Liver (tissue), 8 donors: ENCODE measurements at regions not wholly inside any gene's neighbourhood (a gene's known extent, or its start where the extent isn't known, plus 50 kb on each side); places are given as distances from the start of the nearest gene placed in this dataset.

Source experiments
- DNase-seq: peaks from one replicate; pipeline ENCODE4 v3.0.0-alpha.2; 2017; ENCODE audit warnings: low spot score
- H3K27ac ChIP-seq, 2 donors: one replicate each; pipeline ENCODE4 v1.7.0; 2013; ENCODE audit warnings: inconsistent platforms in 2 of 2, low read length in 2 of 2, control low read depth in 1 of 2, low read depth in 1 of 2, mild to moderate bottlenecking in 1 of 2
- H3K27me3 ChIP-seq, 4 donors: one replicate each; pipeline versions ENCODE4 v1.6.1 to v1.7.0; 2013; ENCODE audit warnings: low read length in 3 of 4, inconsistent platforms in 1 of 4, mild to moderate bottlenecking in 1 of 4, moderate library complexity in 1 of 4; ENCODE audit not compliant: control insufficient read depth in 4 of 4, insufficient read depth in 4 of 4
- H3K36me3 ChIP-seq, 4 donors: one replicate each; pipeline versions ENCODE4 v1.6.1 to v1.7.0; 2013; ENCODE audit warnings: low read length in 3 of 4, mild to moderate bottlenecking in 3 of 4, low read depth in 1 of 4, moderate library complexity in 1 of 4; ENCODE audit not compliant: control insufficient read depth in 4 of 4, insufficient read depth in 3 of 4
- H3K4me1 ChIP-seq, 4 donors: one replicate each; pipeline versions ENCODE4 v1.6.1 to v1.7.0; 2013; ENCODE audit warnings: low read length in 3 of 4, mild to moderate bottlenecking in 3 of 4, moderate library complexity in 1 of 4; ENCODE audit not compliant: control insufficient read depth in 4 of 4, insufficient read depth in 4 of 4
- H3K4me3 ChIP-seq, 3 donors: one replicate each; pipeline versions ENCODE4 v1.6.1 to v1.7.0; 2013; ENCODE audit warnings: low read length in 3 of 3, control low read depth in 1 of 3, low read depth in 1 of 3, mild to moderate bottlenecking in 1 of 3
- H3K9ac ChIP-seq, 2 donors: one replicate each; pipeline ENCODE4 v1.7.0; 2013; ENCODE audit warnings: low read length in 2 of 2, mild to moderate bottlenecking in 2 of 2, moderate library complexity in 2 of 2, control low read depth in 1 of 2, low read depth in 1 of 2
- H3K9me3 ChIP-seq, 4 donors: one replicate each; pipeline versions ENCODE4 v1.6.1 to v1.7.0; 2013; ENCODE audit warnings: low read length in 3 of 4; ENCODE audit not compliant: control insufficient read depth in 4 of 4
- ATF3 ChIP-seq: IDR thresholded peaks from 2 replicates; pipeline ENCODE4 v1.6.1; 2016; ENCODE audit warnings: antibody characterized with exemption
- CTCF ChIP-seq: fragments of 150-350 bp; IDR thresholded peaks from 2 replicates; pipeline ENCODE4 v1.5.1; 2017; ENCODE audit warnings: improper control_type of control experiment, low read depth, low read length; ENCODE audit not compliant: missing input control
- EGR1 ChIP-seq, 2 donors: IDR thresholded peaks; 2 replicates each; pipeline ENCODE4 v1.6.1; 2016 to 2018; ENCODE audit warnings: antibody characterized with exemption in 2 of 2, low read depth in 2 of 2
- FOXA1 ChIP-seq: IDR thresholded peaks from 2 replicates; pipeline ENCODE4 v1.6.1; 2016; ENCODE audit warnings: antibody characterized with exemption
- FOXA2 ChIP-seq: IDR thresholded peaks from 2 replicates; pipeline ENCODE4 v1.6.1; 2016; ENCODE audit warnings: antibody characterized with exemption
- GABPA ChIP-seq, 2 donors: IDR thresholded peaks in 1 of 2; conservative IDR thresholded peaks in 1 of 2; 2 replicates each; pipeline ENCODE4 v1.6.1; 2016; ENCODE audit warnings: antibody characterized with exemption in 2 of 2, mild to moderate bottlenecking in 1 of 2, moderate library complexity in 1 of 2
- HNF4A ChIP-seq, 2 donors: conservative IDR thresholded peaks; 2 replicates each; pipeline ENCODE4 v1.6.1; 2016; ENCODE audit warnings: antibody characterized with exemption in 2 of 2, mild to moderate bottlenecking in 2 of 2
- HNF4G ChIP-seq: IDR thresholded peaks from 2 replicates; pipeline ENCODE4 v1.6.1; 2016; ENCODE audit warnings: antibody characterized with exemption
- JUND ChIP-seq, 2 donors: IDR thresholded peaks; 2 replicates each; pipeline ENCODE4 v1.6.1; 2016; ENCODE audit warnings: antibody characterized with exemption in 2 of 2
- NR2F2 ChIP-seq: IDR thresholded peaks from 2 replicates; pipeline ENCODE4 v1.6.1; 2016; ENCODE audit warnings: antibody characterized with exemption
- RAD21 ChIP-seq, 2 donors: IDR thresholded peaks; 2 replicates each; pipeline ENCODE4 v1.6.1; 2016; ENCODE audit warnings: antibody characterized with exemption in 2 of 2, mild to moderate bottlenecking in 2 of 2
- REST ChIP-seq: IDR thresholded peaks from 2 replicates; pipeline ENCODE4 v1.6.1; 2016; ENCODE audit warnings: antibody characterized with exemption, mild to moderate bottlenecking
- RXRA ChIP-seq, 2 donors: IDR thresholded peaks; 2 replicates each; pipeline ENCODE4 v1.6.1; 2017 to 2018; ENCODE audit warnings: antibody characterized with exemption in 2 of 2, mild to moderate bottlenecking in 1 of 2
- SP1 ChIP-seq: IDR thresholded peaks from 2 replicates; pipeline ENCODE4 v1.6.1; 2018; ENCODE audit warnings: antibody characterized with exemption, mild to moderate bottlenecking
- TAF1 ChIP-seq: conservative IDR thresholded peaks from 2 replicates; pipeline ENCODE4 v1.6.1; 2016; ENCODE audit warnings: antibody characterized with exemption, mild to moderate bottlenecking
- YY1 ChIP-seq: IDR thresholded peaks from 2 replicates; pipeline ENCODE4 v1.6.1; 2016; ENCODE audit warnings: antibody characterized with exemption, mild to moderate bottlenecking
- WGBS: extraction: QIAGEN DNeasy Blood & Tissue Kit; methylation state at CpG from one replicate; pipeline ENCODE4 v1.1.7; 2013; 5-methylcytosine and 5-hydroxymethylcytosine counted together
- TF ChIP-seq, protein P1 (sequence below): IDR thresholded peaks from 2 replicates; pipeline ENCODE4 v1.6.1; 2016; ENCODE audit warnings: antibody characterized with exemption
- TF ChIP-seq, protein P2 (sequence below): IDR thresholded peaks from 2 replicates; pipeline ENCODE4 v1.6.1; 2016; ENCODE audit warnings: antibody characterized with exemption
- donor health status: healthy.
- donor health status: healthy.
- donor health status: healthy.
- donor health status: healthy.
- donor health status: healthy.

- 30% methylated on average over 1 of the region's 1 CpG for WGBS
- TF ChIP-seq JUND (IDR thresholded peaks at IDR 0.05) (no peak), EGR1 (IDR thresholded peaks at IDR 0.05; ENCODE audit: low read depth in 2 of 2) (no peak), GABPA (IDR thresholded peaks at IDR 0.05 in 1 of 2, conservative IDR thresholded peaks at IDR 0.05 in 1 of 2) (no peak)
- Histone ChIP-seq H3K27ac (no peak overlapping the region), H3K9me3 (no peaks in the 10 kb centered on the region), H3K36me3 (no peaks in the 10 kb centered on the region), H3K4me1 (no peaks in the 10 kb centered on the region), H3K27me3 (peaks cover 0 to 6% (median 3%) of the 10 kb centered on the region in 4 donors), H3K4me3 (no peak overlapping the region), H3K9ac (no peak overlapping the region)
- no peak for DNase-seq
Measured at GRCh38 chr20:4516876-4517275, 169.4 kb upstream of the PRNP start.

DNA sequence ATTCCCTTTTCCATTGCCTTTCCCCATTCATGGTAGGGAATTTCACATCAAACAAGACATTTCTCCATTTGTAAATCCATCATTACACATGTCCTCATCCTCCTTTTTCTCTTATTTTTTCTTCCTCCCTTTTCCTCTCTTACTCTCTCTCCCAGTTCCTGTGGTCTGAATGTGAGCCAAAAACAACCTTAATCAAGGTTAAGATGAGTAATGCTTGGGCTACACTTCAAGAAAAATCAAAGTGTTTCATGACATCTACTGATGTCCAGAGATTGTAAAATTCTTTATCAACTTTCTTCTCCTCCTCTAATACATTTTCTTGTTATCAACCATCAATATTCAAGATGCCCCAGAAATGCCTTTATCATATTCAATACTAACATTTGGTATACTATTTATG is 172.5 kb upstream of the PRNP start:
- H3K4me3 ChIP-seq: no peak overlapping the region
- peaks cover 0 to 4% (median 2%) of the 10 kb centered on the region in 4 donors for H3K27me3 ChIP-seq
- H3K9me3 ChIP-seq: no peaks in the 10 kb centered on the region
- no peak overlapping the region for H3K27ac ChIP-seq
- no peaks in the 10 kb centered on the region for H3K36me3 ChIP-seq
- no peak for DNase-seq
- H3K9ac ChIP-seq: no peak overlapping the region
- H3K4me1 ChIP-seq: no peaks in the 10 kb centered on the region
- TF ChIP-seq ATF3: no peak
- TF ChIP-seq SP1: no peak
- no peak for TF ChIP-seq NR2F2
- TF ChIP-seq REST: no peak
- TF ChIP-seq, protein P1, sequence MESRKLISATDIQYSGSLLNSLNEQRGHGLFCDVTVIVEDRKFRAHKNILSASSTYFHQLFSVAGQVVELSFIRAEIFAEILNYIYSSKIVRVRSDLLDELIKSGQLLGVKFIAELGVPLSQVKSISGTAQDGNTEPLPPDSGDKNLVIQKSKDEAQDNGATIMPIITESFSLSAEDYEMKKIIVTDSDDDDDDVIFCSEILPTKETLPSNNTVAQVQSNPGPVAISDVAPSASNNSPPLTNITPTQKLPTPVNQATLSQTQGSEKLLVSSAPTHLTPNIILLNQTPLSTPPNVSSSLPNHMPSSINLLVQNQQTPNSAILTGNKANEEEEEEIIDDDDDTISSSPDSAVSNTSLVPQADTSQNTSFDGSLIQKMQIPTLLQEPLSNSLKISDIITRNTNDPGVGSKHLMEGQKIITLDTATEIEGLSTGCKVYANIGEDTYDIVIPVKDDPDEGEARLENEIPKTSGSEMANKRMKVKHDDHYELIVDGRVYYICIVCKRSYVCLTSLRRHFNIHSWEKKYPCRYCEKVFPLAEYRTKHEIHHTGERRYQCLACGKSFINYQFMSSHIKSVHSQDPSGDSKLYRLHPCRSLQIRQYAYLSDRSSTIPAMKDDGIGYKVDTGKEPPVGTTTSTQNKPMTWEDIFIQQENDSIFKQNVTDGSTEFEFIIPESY: no peak
- TF ChIP-seq FOXA1: no peak
- no peak for TF ChIP-seq RXRA (IDR thresholded peaks at IDR 0.05)
- TF ChIP-seq, protein P2, sequence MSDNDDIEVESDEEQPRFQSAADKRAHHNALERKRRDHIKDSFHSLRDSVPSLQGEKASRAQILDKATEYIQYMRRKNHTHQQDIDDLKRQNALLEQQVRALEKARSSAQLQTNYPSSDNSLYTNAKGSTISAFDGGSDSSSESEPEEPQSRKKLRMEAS: no peak
- TF ChIP-seq FOXA2: no peak
- no peak for TF ChIP-seq EGR1 (IDR thresholded peaks at IDR 0.05; ENCODE audit: low read depth in 2 of 2)
- no peak for TF ChIP-seq GABPA (IDR thresholded peaks at IDR 0.05 in 1 of 2, conservative IDR thresholded peaks at IDR 0.05 in 1 of 2)
- TF ChIP-seq YY1: no peak
- no peak for TF ChIP-seq HNF4G
- TF ChIP-seq CTCF: no peak
- no peak for TF ChIP-seq HNF4A (conservative IDR thresholded peaks at IDR 0.05)
- TF ChIP-seq RAD21 (IDR thresholded peaks at IDR 0.05): no peak
- TF ChIP-seq JUND (IDR thresholded peaks at IDR 0.05): no peak
- no peak for TF ChIP-seq TAF1
